ENCODE measurements at regions not wholly inside any gene's neighbourhood (a gene's known extent, or its start where the extent isn't known, plus 50 kb on each side); places are given as distances from the start of the nearest gene placed in this dataset.

DNA sequence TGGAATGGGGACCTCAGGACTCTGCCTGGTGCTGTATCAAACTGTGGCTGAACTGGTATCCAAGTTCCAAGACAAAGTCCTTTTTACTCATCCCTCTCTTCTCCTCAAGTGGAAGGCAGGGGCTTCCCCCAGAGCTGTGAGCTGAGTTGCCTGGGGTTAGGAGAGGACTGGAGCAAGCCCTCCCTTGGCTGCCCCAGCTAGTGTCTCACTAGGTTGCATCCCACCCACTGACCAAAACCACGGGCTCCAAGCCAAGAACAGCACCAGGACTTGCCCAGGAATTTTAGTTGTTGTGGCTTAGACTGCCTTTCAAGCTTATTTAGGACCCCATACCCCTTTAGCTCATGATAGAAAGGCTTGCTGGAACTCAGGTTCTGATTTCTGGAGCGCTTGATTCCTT, 158.7 kb upstream of the TNC start:
- H4K20me1 ChIP-seq (ENCODE audit: insufficient read depth): no peaks in the 10 kb centered on the region
- H3K9ac ChIP-seq: no peak overlapping the region
- H3F3A ChIP-seq (ENCODE audit: insufficient read depth): no peaks in the 10 kb centered on the region
- H3K4me2 ChIP-seq (ENCODE audit: unreplicated experiment): no peak overlapping the region
- peaks cover 7% of the 10 kb centered on the region; the same call in 1 of the 2 replicates for H3K4me1 ChIP-seq (ENCODE audit: insufficient read depth)
- TF ChIP-seq EZH2 (IDR thresholded peaks at IDR 0.05; ENCODE audit: insufficient read depth, poor library complexity, severe bottlenecking) (no peak), EZH2phosphoT487 (IDR thresholded peaks at IDR 0.05; ENCODE audit: insufficient read depth, low read depth) (no peak)
- H3K9me3 ChIP-seq (ENCODE audit: low read depth): no peaks in the 10 kb centered on the region
- no peaks in the 10 kb centered on the region for H3K27me3 ChIP-seq (replicated peaks; ENCODE audit: insufficient read depth)
- no peak overlapping the region for H2AFZ ChIP-seq
- no peak overlapping the region for H3K27ac ChIP-seq
- H3K4me3 ChIP-seq: no peak overlapping the region
- 85 to 92% methylated on average over 2 of the region's 2 CpGs for WGBS, 2 experiments (ENCODE audit: low coverage in 1 of 2, low lambda C conversion rate in 2 of 2, missing lambda C conversion rate in 2 of 2)
- no peaks in the 10 kb centered on the region for H3K9me2 ChIP-seq (ENCODE audit: insufficient read depth)
- no peaks in the 10 kb centered on the region for H3K79me2 ChIP-seq (ENCODE audit: insufficient read depth)
- H3K36me3 ChIP-seq (ENCODE audit: low read depth): no peaks in the 10 kb centered on the region
- in situ Hi-C loops (cut with MboI): no loop called here
- peak; percentile 31 for DNase-seq

GRCh38 chr9:115277301-115277700, 159.3 kb upstream of the TNC start:
- WGBS, 2 experiments (ENCODE audit: low coverage in 1 of 2, low lambda C conversion rate in 2 of 2, missing lambda C conversion rate in 2 of 2): 87 to 92% methylated on average over 3 of the region's 3 CpGs

GRCh38 chr9:115278326-115279035, 160.5 kb upstream of the TNC start:
- H3K36me3 ChIP-seq (ENCODE audit: low read depth): no peaks in the 10 kb centered on the region
- H3K4me3 ChIP-seq: no peak overlapping the region
- H2AFZ ChIP-seq: no peak overlapping the region
- no peak overlapping the region for H3K4me2 ChIP-seq (ENCODE audit: unreplicated experiment)
- no peak for DNase-seq
- H3K9me3 ChIP-seq (ENCODE audit: low read depth): no peaks in the 10 kb centered on the region
- peaks cover 7% of the 10 kb centered on the region; the same call in 1 of the 2 replicates for H3K4me1 ChIP-seq (ENCODE audit: insufficient read depth)
- H3K9me2 ChIP-seq (ENCODE audit: insufficient read depth): no peaks in the 10 kb centered on the region
- in situ Hi-C loops (cut with MboI): no loop called here
- no peaks in the 10 kb centered on the region for H3K79me2 ChIP-seq (ENCODE audit: insufficient read depth)
- no peak overlapping the region for H3K27ac ChIP-seq
- WGBS, 2 experiments (ENCODE audit: low coverage in 1 of 2, low lambda C conversion rate in 2 of 2, missing lambda C conversion rate in 2 of 2): 74 to 77% methylated on average over 4 of the region's 4 CpGs
- no peak overlapping the region for H3K9ac ChIP-seq
- TF ChIP-seq EZH2phosphoT487 (IDR thresholded peaks at IDR 0.05; ENCODE audit: insufficient read depth, low read depth) (no peak), EZH2 (IDR thresholded peaks at IDR 0.05; ENCODE audit: insufficient read depth, poor library complexity, severe bottlenecking) (no peak)
- no peaks in the 10 kb centered on the region for H3K27me3 ChIP-seq (replicated peaks; ENCODE audit: insufficient read depth)
- H3F3A ChIP-seq (ENCODE audit: insufficient read depth): no peaks in the 10 kb centered on the region
- H4K20me1 ChIP-seq (ENCODE audit: insufficient read depth): no peaks in the 10 kb centered on the region

More at GRCh38 chr9:115277301-115277700, 159.3 kb upstream of the TNC start:
- Histone ChIP-seq H3K27ac (no peak overlapping the region), H3F3A (ENCODE audit: insufficient read depth) (no peaks in the 10 kb centered on the region), H2AFZ (no peak overlapping the region), H3K4me1 (ENCODE audit: insufficient read depth) (peaks cover 7% of the 10 kb centered on the region; the same call in 1 of the 2 replicates), H3K79me2 (ENCODE audit: insufficient read depth) (no peaks in the 10 kb centered on the region), H3K27me3 (replicated peaks; ENCODE audit: insufficient read depth) (no peaks in the 10 kb centered on the region), H3K4me2 (ENCODE audit: unreplicated experiment) (no peak overlapping the region), H3K36me3 (ENCODE audit: low read depth) (no peaks in the 10 kb centered on the region), H3K9me2 (ENCODE audit: insufficient read depth) (no peaks in the 10 kb centered on the region), H3K4me3 (no peak overlapping the region), H4K20me1 (ENCODE audit: insufficient read depth) (no peaks in the 10 kb centered on the region), H3K9me3 (ENCODE audit: low read depth) (no peaks in the 10 kb centered on the region), H3K9ac (no peak overlapping the region)
- no peak for DNase-seq
- TF ChIP-seq EZH2 (IDR thresholded peaks at IDR 0.05; ENCODE audit: insufficient read depth, poor library complexity, severe bottlenecking): no peak
- TF ChIP-seq EZH2phosphoT487 (IDR thresholded peaks at IDR 0.05; ENCODE audit: insufficient read depth, low read depth): no peak
- in situ Hi-C loops (cut with MboI): no loop called here

DNA sequence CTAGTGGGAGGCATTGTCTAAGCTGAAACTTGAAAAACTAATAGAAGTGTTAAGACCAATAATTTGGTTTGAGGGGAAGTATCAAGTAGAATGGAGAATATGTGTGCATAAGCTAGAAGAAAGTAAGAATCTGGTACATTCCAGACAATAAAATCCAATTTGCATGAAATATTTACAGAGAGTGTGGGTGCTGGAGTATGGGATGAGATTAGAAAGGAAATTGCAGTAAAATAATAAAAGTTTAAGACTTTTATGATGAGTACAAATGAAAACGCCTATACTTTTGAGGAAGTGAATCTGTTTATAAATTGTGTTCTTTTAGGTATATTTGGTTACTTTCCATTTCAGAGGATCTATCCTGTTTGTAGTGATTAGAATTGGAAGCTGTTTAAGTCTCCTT, 165.4 kb upstream of the TNC start:
- in situ Hi-C loops (cut with MboI): no loop called here
- Histone ChIP-seq H3K4me2 (ENCODE audit: unreplicated experiment) (no peak overlapping the region), H2AFZ (no peak overlapping the region), H3K9me2 (ENCODE audit: insufficient read depth) (no peaks in the 10 kb centered on the region), H3K36me3 (ENCODE audit: low read depth) (no peaks in the 10 kb centered on the region), H3K27ac (no peak overlapping the region), H3K27me3 (replicated peaks; ENCODE audit: insufficient read depth) (no peaks in the 10 kb centered on the region), H3K4me3 (no peak overlapping the region), H4K20me1 (ENCODE audit: insufficient read depth) (no peaks in the 10 kb centered on the region), H3F3A (ENCODE audit: insufficient read depth) (no peaks in the 10 kb centered on the region), H3K79me2 (ENCODE audit: insufficient read depth) (no peaks in the 10 kb centered on the region), H3K4me1 (ENCODE audit: insufficient read depth) (no peaks in the 10 kb centered on the region), H3K9me3 (ENCODE audit: low read depth) (no peaks in the 10 kb centered on the region), H3K9ac (no peak overlapping the region)
- WGBS, 2 experiments (ENCODE audit: low coverage in 1 of 2, low lambda C conversion rate in 2 of 2, missing lambda C conversion rate in 2 of 2): 86 to 88% methylated on average over 1 of the region's 1 CpG
- TF ChIP-seq EZH2phosphoT487 (IDR thresholded peaks at IDR 0.05; ENCODE audit: insufficient read depth, low read depth) (no peak), EZH2 (IDR thresholded peaks at IDR 0.05; ENCODE audit: insufficient read depth, poor library complexity, severe bottlenecking) (no peak)
- DNase-seq: no peak
